ENCODE measurements at regions not wholly inside any gene's neighbourhood (a gene's known extent, or its start where the extent isn't known, plus 50 kb on each side); places are given as distances from the start of the nearest gene placed in this dataset.
"Not testable (repeated sequence)": the region's sequence is repeated elsewhere in the genome, so short reads cannot be mapped to it uniquely, and the experiment has no call there.

- not testable (repeated sequence) for TF ChIP-seq POLR2A, CTCF (IDR thresholded peaks at IDR 0.05)
Measured at GRCh38 chr2:13381928-13382327, 665.2 kb downstream of the TRIB2 start.

Measured in heart left ventricle (tissue), 13 donors.